Activated B cell treated with CpG ODN at 0.5 μM for 24 hours (primary cell): ENCODE measurements at regions not wholly inside any gene's neighbourhood (a gene's known extent, or its start where the extent isn't known, plus 50 kb on each side); places are given as distances from the start of the nearest gene placed in this dataset.

ENCODE experiments used
- ATAC-seq: fragments of 200-7000 bp; cut with Tn5 transposase; one replicate; pipeline ENCODE4 v1.10.0; 2021; ENCODE audit warnings: low read depth, mild to moderate bottlenecking, moderate library complexity
- CTCF ChIA-PET: fragments of 350-600 bp; sonication (Branson Sonifier 250); formaldehyde crosslinking; loops from one replicate; lab custom pipeline; 2021; ENCODE audit warnings: antibody characterized with exemption; lab: Charles Lee
- POLR2A ChIA-PET: fragments of 350-600 bp; sonication (Branson Sonifier 250); formaldehyde crosslinking; loops from one replicate; lab custom pipeline; 2021; ENCODE audit warnings: antibody characterized with exemption; lab: Charles Lee
- DNase-seq: peaks from one replicate; pipeline ENCODE4 v3.0.0; 2022
- H3K27ac Mint-ChIP-seq: one replicate; pipeline ENCODE4 v1.8.0; 2020; ENCODE audit warnings: mixed read lengths
- H3K27me3 Mint-ChIP-seq: one replicate; pipeline ENCODE4 v1.8.0; 2021; ENCODE audit warnings: mixed read lengths
- H3K36me3 Mint-ChIP-seq: one replicate; pipeline ENCODE4 v1.8.0; 2021; ENCODE audit warnings: low read depth, mixed read lengths
- H3K4me1 Mint-ChIP-seq: one replicate; pipeline ENCODE4 v1.8.0; 2021; ENCODE audit warnings: mixed read lengths
- H3K4me3 Mint-ChIP-seq: one replicate; pipeline ENCODE4 v1.8.0; 2020; ENCODE audit warnings: mild to moderate bottlenecking, mixed read lengths
- H3K9me3 Mint-ChIP-seq: one replicate; pipeline ENCODE4 v1.8.0; 2020; ENCODE audit warnings: mixed read lengths
- CTCF ChIP-seq: fragments of 200-600 bp; IDR thresholded peaks from one replicate; pipeline ENCODE4 v1.8.0; 2022; ENCODE audit warnings: antibody characterized with exemption, mild to moderate bottlenecking
- intact Hi-C: fragments of 100-400 bp; cut with micrococcal nuclease; formaldehyde crosslinking; loops from one replicate; pipeline ENCODE4 v1.15.1; 2024

GRCh38 chr4:10295301-10295700 lies 161.9 kb downstream of the ZNF518B start:
- no peak overlapping the region for H3K27ac Mint-ChIP-seq
- intact Hi-C loops = no loop called here
- DNase-seq (no peak), ATAC-seq (no peak)
- POLR2A ChIA-PET = no interaction called here
- H3K9me3 Mint-ChIP-seq = no peaks in the 10 kb centered on the region
- no peak for TF ChIP-seq CTCF
- CTCF ChIA-PET = no interaction called here
- peaks cover 4% of the 10 kb centered on the region for H3K27me3 Mint-ChIP-seq
- H3K4me3 Mint-ChIP-seq = no peak overlapping the region
- H3K36me3 Mint-ChIP-seq = no peaks in the 10 kb centered on the region
- no peaks in the 10 kb centered on the region for H3K4me1 Mint-ChIP-seq

GRCh38 chr4:10289538-10289906 lies 167.7 kb downstream of the ZNF518B start:
- intact Hi-C loops = no loop called here

GRCh38 chr4:10288830-10289537 lies 168.2 kb downstream of the ZNF518B start:
- no peak for TF ChIP-seq CTCF
- POLR2A ChIA-PET = no interaction called here
- intact Hi-C loops = no loop called here
- no peak overlapping the region for H3K27ac Mint-ChIP-seq
- ATAC-seq = no peak
- peaks cover 7% of the 10 kb centered on the region for H3K27me3 Mint-ChIP-seq
- H3K4me3 Mint-ChIP-seq = no peak overlapping the region
- no peaks in the 10 kb centered on the region for H3K4me1 Mint-ChIP-seq
- DNase-seq = no peak
- CTCF ChIA-PET = no interaction called here
- no peaks in the 10 kb centered on the region for H3K9me3 Mint-ChIP-seq
- no peaks in the 10 kb centered on the region for H3K36me3 Mint-ChIP-seq

More at GRCh38 chr4:10289538-10289906, 167.7 kb downstream of the ZNF518B start:
- TF ChIP-seq CTCF = no peak
- Mint-ChIP-seq H3K36me3 (no peaks in the 10 kb centered on the region), H3K27ac (no peak overlapping the region), H3K4me1 (no peaks in the 10 kb centered on the region), H3K9me3 (no peaks in the 10 kb centered on the region), H3K27me3 (peaks cover 7% of the 10 kb centered on the region), H3K4me3 (no peak overlapping the region)
- ATAC-seq (no peak), DNase-seq (no peak)
- ChIA-PET POLR2A (no interaction called here), CTCF (no interaction called here)

GRCh38 chr4:10285028-10285427 lies 168.4 kb upstream of the WDR1 start:
- no peaks in the 10 kb centered on the region for H3K9me3 Mint-ChIP-seq
- H3K27ac Mint-ChIP-seq = no peak overlapping the region
- ATAC-seq (no peak), DNase-seq (no peak)
- no peak overlapping the region for H3K4me3 Mint-ChIP-seq
- intact Hi-C loops = no loop called here
- CTCF ChIA-PET = no interaction called here
- POLR2A ChIA-PET = no interaction called here
- H3K27me3 Mint-ChIP-seq = peaks cover 4% of the 10 kb centered on the region
- no peaks in the 10 kb centered on the region for H3K36me3 Mint-ChIP-seq
- no peaks in the 10 kb centered on the region for H3K4me1 Mint-ChIP-seq
- TF ChIP-seq CTCF = no peak

GRCh38 chr4:10283761-10284160 lies 167.2 kb upstream of the WDR1 start:
- no peak for TF ChIP-seq CTCF
- intact Hi-C loops = no loop called here

More at GRCh38 chr4:10283761-10284160, 167.2 kb upstream of the WDR1 start:
- H3K9me3 Mint-ChIP-seq = no peaks in the 10 kb centered on the region
- ATAC-seq = no peak
- ChIA-PET POLR2A (no interaction called here), CTCF (no interaction called here)
- H3K27me3 Mint-ChIP-seq = peaks cover 4% of the 10 kb centered on the region
- H3K4me3 Mint-ChIP-seq = no peak overlapping the region
- DNase-seq = no peak
- H3K36me3 Mint-ChIP-seq = no peaks in the 10 kb centered on the region
- H3K4me1 Mint-ChIP-seq = no peaks in the 10 kb centered on the region
- H3K27ac Mint-ChIP-seq = no peak overlapping the region
